GM10266 (cell line): ENCODE measurements at regions not wholly inside any gene's neighbourhood (a gene's known extent, or its start where the extent isn't known, plus 50 kb on each side); places are given as distances from the start of the nearest gene placed in this dataset.
"Not testable (repeated sequence)": the region's sequence is repeated elsewhere in the genome, so short reads cannot be mapped to it uniquely, and the experiment has no call there.

Source experiments
- DNase-seq: peaks from one replicate; pipeline ENCODE4 v3.0.0; 2012; ENCODE audit errors: extremely low spot score
- CTCF ChIP-seq: IDR thresholded peaks from 2 replicates; pipeline ENCODE4 v1.5.1; 2012; ENCODE audit warnings: mild to moderate bottlenecking, low read depth; ENCODE audit not compliant: control insufficient read depth, insufficient read depth; ENCODE audit errors: missing control alignments

- no peak for TF ChIP-seq CTCF
- DNase-seq, result no peak
These were observed 349.1 kb downstream of the NYAP2 start for GRCh38 chr2:225748609-225749008.

DNA sequence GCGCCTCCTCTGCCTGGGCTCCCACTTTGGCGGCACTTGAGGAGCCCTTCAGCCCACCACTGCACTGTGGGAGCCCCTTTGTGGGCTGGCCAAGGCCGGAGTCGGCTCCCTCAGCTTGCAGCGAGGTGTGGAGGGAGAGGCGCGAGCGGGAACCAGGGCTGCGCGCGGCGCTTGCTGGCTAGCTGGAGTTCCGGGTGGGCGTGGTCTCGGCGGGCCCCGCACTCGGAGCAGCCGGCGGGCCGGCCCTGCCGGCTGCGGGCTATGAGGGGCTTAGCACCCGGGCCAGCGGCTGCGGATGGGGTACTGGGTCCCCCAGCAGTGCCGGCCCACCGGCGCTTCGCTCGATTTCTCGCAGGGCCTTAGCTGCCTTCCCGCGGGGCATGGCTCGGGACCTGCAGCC is 344.5 kb downstream of the NYAP2 start:
- DNase-seq, result not testable (repeated sequence)

DNA sequence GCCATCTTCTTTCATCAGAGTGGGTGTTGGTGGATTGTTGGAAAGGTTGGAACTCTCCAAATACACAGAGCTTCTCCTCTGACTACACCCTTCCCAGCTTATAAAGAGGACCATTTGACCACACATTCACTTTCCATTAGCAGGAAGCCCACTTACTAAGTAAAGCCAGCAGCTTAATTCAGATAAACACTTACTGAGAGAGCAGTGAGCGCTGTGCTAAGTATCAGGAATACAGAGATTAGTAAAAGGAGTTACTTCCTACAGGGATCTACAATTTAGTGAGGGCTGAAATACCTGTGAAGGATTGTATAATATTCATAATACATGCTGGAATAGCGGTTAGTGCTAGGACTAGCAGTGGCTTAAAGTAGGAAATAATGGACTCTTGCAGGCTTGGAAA is 343.0 kb downstream of the NYAP2 start:
- DNase-seq, result no peak
- TF ChIP-seq CTCF, result no peak

DNA sequence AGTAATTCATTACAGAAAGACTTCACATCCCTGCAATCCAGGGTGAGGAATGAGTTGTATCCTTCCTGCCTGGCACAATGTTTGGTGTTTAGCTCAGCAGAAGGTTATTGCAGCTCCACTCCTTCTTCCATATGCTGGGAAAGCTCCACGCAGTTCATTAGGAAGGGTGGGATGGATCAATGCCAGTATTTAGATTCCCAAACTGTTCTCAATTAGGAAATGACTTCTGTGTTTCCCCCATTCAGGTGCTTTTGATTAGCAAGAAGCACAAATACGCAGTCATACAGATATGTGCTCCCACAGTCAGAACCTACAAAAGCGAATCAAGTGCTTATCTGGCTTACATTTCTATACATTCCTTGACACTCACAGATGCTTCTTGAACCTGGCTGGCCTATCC is 340.6 kb downstream of the NYAP2 start:
- no peak for TF ChIP-seq CTCF
- no peak for DNase-seq

- no peak for DNase-seq
- no peak for TF ChIP-seq CTCF
These were observed 339.8 kb downstream of the NYAP2 start for GRCh38 chr2:225739328-225739727.

DNA sequence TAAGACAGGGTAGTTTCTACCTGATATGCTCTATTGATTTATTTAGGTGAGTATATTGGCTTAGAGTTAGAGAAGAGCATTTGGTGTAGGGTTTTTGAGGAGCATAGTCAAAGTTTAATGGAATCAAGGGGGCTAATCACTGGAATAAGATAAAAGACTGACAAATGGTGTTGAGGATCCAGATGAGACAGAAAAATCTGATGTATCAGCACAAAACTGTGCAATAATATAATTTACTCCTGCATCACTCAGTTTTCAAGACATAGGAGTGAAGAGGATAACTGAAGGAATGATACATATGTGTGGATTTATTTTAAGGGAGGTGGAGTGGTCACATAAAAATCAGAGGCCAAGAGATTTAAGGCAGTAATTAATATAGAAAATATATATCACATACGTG is 339.2 kb downstream of the NYAP2 start:
- TF ChIP-seq CTCF, result no peak
- DNase-seq, result no peak

DNA sequence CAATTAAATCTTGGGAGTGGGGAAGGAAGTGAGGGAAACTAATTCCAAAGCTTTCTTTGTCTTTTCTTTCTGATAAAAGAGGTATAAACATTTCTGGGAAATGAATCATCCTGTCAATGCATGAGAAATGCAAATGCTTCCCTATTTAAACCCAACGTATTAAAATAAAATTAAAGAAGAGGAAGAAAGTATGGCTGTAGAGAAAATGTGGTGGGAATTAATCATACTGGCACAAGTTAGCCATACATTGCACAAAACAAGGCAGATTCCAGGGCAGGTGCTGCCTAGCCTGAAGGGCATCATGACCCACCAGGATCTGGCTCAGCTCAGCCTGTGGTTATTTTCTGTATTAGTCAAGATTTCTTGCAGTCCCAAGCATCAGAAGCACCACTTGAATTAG is 338.0 kb downstream of the NYAP2 start:
- no peak for TF ChIP-seq CTCF
- no peak for DNase-seq

- TF ChIP-seq CTCF, result no peak
- DNase-seq, result no peak
These were observed 336.3 kb downstream of the NYAP2 start for GRCh38 chr2:225735844-225736243.
